ENCODE measurements at regions not wholly inside any gene's neighbourhood (a gene's known extent, or its start where the extent isn't known, plus 50 kb on each side); places are given as distances from the start of the nearest gene placed in this dataset.

GRCh38 chr2:173451118-173451517 lies 96.4 kb downstream of the CDCA7 start:
- Histone ChIP-seq H3F3A (ENCODE audit: insufficient read depth) (0 out of 2 replicates have a peak, but pooled peaks cover 3% of the 10 kb centered on the region), H3K27me3 (ENCODE audit: low read length) (no peaks in the 10 kb centered on the region), H2AFZ (ENCODE audit: low read depth, low read length, severe bottlenecking) (peak overlapping the region; percentile 3), H3K9ac (ENCODE audit: low read length) (no peak overlapping the region), H3K36me3 (ENCODE audit: low read length) (no peaks in the 10 kb centered on the region), H3K9me2 (replicated peaks; ENCODE audit: insufficient read depth, low read length) (no peaks in the 10 kb centered on the region), H3K4me2 (ENCODE audit: low read depth, low read length, poor library complexity, severe bottlenecking) (peak overlapping the region; percentile 21), H3K79me2 (ENCODE audit: insufficient read depth, low read length) (no peaks in the 10 kb centered on the region), H3K27ac (ENCODE audit: low read depth, low read length) (no peak overlapping the region), H3K4me3 (ENCODE audit: insufficient read depth, low read length, poor library complexity, severe bottlenecking) (no peak overlapping the region), H4K20me1 (ENCODE audit: low read depth, low read length) (no peaks in the 10 kb centered on the region), H3K9me3 (ENCODE audit: insufficient read depth, low read length) (no peaks in the 10 kb centered on the region)
- TF ChIP-seq CTCF (IDR thresholded peaks at IDR 0.05; ENCODE audit: insufficient read depth, low read length, poor library complexity, severe bottlenecking) (no peak), EZH2phosphoT487 (conservative IDR thresholded peaks at IDR 0.05; ENCODE audit: low read length) (no peak)

GRCh38 chr2:173451941-173452340 lies 97.3 kb downstream of the CDCA7 start:
- no peaks in the 10 kb centered on the region for H3K36me3 ChIP-seq (ENCODE audit: low read length)
- H2AFZ ChIP-seq (ENCODE audit: low read depth, low read length, severe bottlenecking): no peak overlapping the region
- H3K4me3 ChIP-seq (ENCODE audit: insufficient read depth, low read length, poor library complexity, severe bottlenecking): no peak overlapping the region
- H3K79me2 ChIP-seq (ENCODE audit: insufficient read depth, low read length): no peaks in the 10 kb centered on the region
- 0 out of 2 replicates have a peak, but pooled peaks cover 3% of the 10 kb centered on the region for H3F3A ChIP-seq (ENCODE audit: insufficient read depth)
- H4K20me1 ChIP-seq (ENCODE audit: low read depth, low read length): no peaks in the 10 kb centered on the region
- no peak overlapping the region for H3K4me2 ChIP-seq (ENCODE audit: low read depth, low read length, poor library complexity, severe bottlenecking)
- H3K27ac ChIP-seq (ENCODE audit: low read depth, low read length): no peak overlapping the region
- H3K9ac ChIP-seq (ENCODE audit: low read length): no peak overlapping the region
- TF ChIP-seq EZH2phosphoT487 (conservative IDR thresholded peaks at IDR 0.05; ENCODE audit: low read length): no peak
- TF ChIP-seq CTCF (IDR thresholded peaks at IDR 0.05; ENCODE audit: insufficient read depth, low read length, poor library complexity, severe bottlenecking): no peak
- no peaks in the 10 kb centered on the region for H3K9me3 ChIP-seq (ENCODE audit: insufficient read depth, low read length)
- H3K9me2 ChIP-seq (replicated peaks; ENCODE audit: insufficient read depth, low read length): no peaks in the 10 kb centered on the region
- no peaks in the 10 kb centered on the region for H3K27me3 ChIP-seq (ENCODE audit: low read length)

GRCh38 chr2:173452416-173452815 lies 97.7 kb downstream of the CDCA7 start:
- Histone ChIP-seq H3K27me3 (ENCODE audit: low read length) (no peaks in the 10 kb centered on the region), H3K79me2 (ENCODE audit: insufficient read depth, low read length) (no peaks in the 10 kb centered on the region), H3K4me3 (ENCODE audit: insufficient read depth, low read length, poor library complexity, severe bottlenecking) (no peak overlapping the region), H2AFZ (ENCODE audit: low read depth, low read length, severe bottlenecking) (no peak overlapping the region), H3K27ac (ENCODE audit: low read depth, low read length) (no peak overlapping the region), H3K9me3 (ENCODE audit: insufficient read depth, low read length) (no peaks in the 10 kb centered on the region), H4K20me1 (ENCODE audit: low read depth, low read length) (no peaks in the 10 kb centered on the region), H3K9ac (ENCODE audit: low read length) (no peak overlapping the region), H3K36me3 (ENCODE audit: low read length) (no peaks in the 10 kb centered on the region), H3K4me2 (ENCODE audit: low read depth, low read length, poor library complexity, severe bottlenecking) (no peak overlapping the region), H3F3A (ENCODE audit: insufficient read depth) (0 out of 2 replicates have a peak, but pooled peaks cover 3% of the 10 kb centered on the region), H3K9me2 (replicated peaks; ENCODE audit: insufficient read depth, low read length) (no peaks in the 10 kb centered on the region)
- no peak for TF ChIP-seq EZH2phosphoT487 (conservative IDR thresholded peaks at IDR 0.05; ENCODE audit: low read length)
- no peak for TF ChIP-seq CTCF (IDR thresholded peaks at IDR 0.05; ENCODE audit: insufficient read depth, low read length, poor library complexity, severe bottlenecking)
